GM12878 (cell line): ENCODE measurements at regions not wholly inside any gene's neighbourhood (a gene's known extent, or its start where the extent isn't known, plus 50 kb on each side); places are given as distances from the start of the nearest gene placed in this dataset.

Experiments
- ATAC-seq: fragments of 200-7000 bp; cut with Tn5 transposase; 3 replicates; pipeline ENCODE4 v1.9.1; 2020; ENCODE audit warnings: mild to moderate bottlenecking, moderate library complexity
- BruUV-seq: library from RNA; stranded (reverse); fragments of 400-500 nt; replicated peaks from 2 replicates; lab custom pipeline; 2021; lab: Mats Ljungman, UMichigan
- CTCF ChIA-PET: fragments of 300-600 bp; sonication (Branson Sonifier 250); formaldehyde crosslinking; extraction: SDS; loops from one replicate; lab custom pipeline; 2021; ENCODE audit warnings: inconsistent platforms; lab: Yijun Ruan, JAX
- POLR2A ChIA-PET: fragments of 350-600 bp; formaldehyde crosslinking; extraction: SDS; loops from one replicate; lab custom pipeline; 2021; ENCODE audit warnings: inconsistent platforms; lab: Charles Lee
- RAD21 ChIA-PET: fragments of 300-600 bp; sonication (Branson Sonifier 250); formaldehyde crosslinking; loops from one replicate; lab custom pipeline; 2023; ENCODE audit warnings: antibody characterized with exemption; ENCODE audit not compliant: unreplicated experiment; lab: Charles Lee
- SMC1A ChIA-PET: fragments of 300-600 bp; sonication (Branson Sonifier 250); formaldehyde crosslinking; loops from one replicate; lab custom pipeline; 2023; ENCODE audit not compliant: unreplicated experiment, uncharacterized antibody; lab: Charles Lee
- DNase-seq: peaks from one replicate; pipeline ENCODE4 v3.0.0-alpha.2; 2011; ENCODE audit warnings: low read depth, low spot score
- FAIRE-seq: peaks from 3 replicates; lab custom pipeline; 2011; peaks lifted over from hg19 to GRCh38; lab: Jason Lieb, UNC
- H2AFZ ChIP-seq: 2 replicates; pipeline ENCODE4 v1.6.0; 2011; ENCODE audit warnings: low read depth, low read length, control low read depth; ENCODE audit not compliant: control insufficient read depth
- H3K27ac ChIP-seq: 2 replicates; pipeline ENCODE4 v1.5.1; 2011; ENCODE audit warnings: control low read depth; ENCODE audit not compliant: control insufficient read depth, insufficient read depth
- H3K27me3 ChIP-seq, 2 experiments: replicated peaks in 1 of 2; 2 replicates each; pipeline versions ENCODE4 v1.6.0 to v1.6.1; 2011; ENCODE audit warnings: low read length in 1 of 2; ENCODE audit not compliant: control insufficient read depth in 2 of 2, insufficient read depth in 2 of 2
- H3K36me3 ChIP-seq, 2 experiments: 2 replicates each; pipeline ENCODE4 v1.5.1; 2011; ENCODE audit warnings: low read length in 1 of 2; ENCODE audit not compliant: control insufficient read depth in 2 of 2, insufficient read depth in 2 of 2
- H3K4me1 ChIP-seq: 2 replicates; pipeline ENCODE4 v1.6.1; 2011; ENCODE audit warnings: mild to moderate bottlenecking, low read length, moderate library complexity, mixed read lengths; ENCODE audit not compliant: control insufficient read depth, insufficient read depth
- H3K4me2 ChIP-seq: 2 replicates; pipeline ENCODE4 v1.6.0; 2011; ENCODE audit warnings: control low read depth; ENCODE audit not compliant: control insufficient read depth, insufficient read depth
- H3K4me3 ChIP-seq: fragments of 200-600 bp; sonication (generic); 2 replicates; pipeline ENCODE4 v1.5.1; 2016
- H3K79me2 ChIP-seq: 2 replicates; pipeline ENCODE4 v1.6.0; 2011; ENCODE audit warnings: low read length; ENCODE audit not compliant: control insufficient read depth, insufficient read depth
- H3K9ac ChIP-seq: 2 replicates; pipeline ENCODE4 v1.8.0; 2011; ENCODE audit warnings: low read length, control low read depth, mixed read lengths; ENCODE audit not compliant: control insufficient read depth, insufficient read depth
- H3K9me3 ChIP-seq: replicated peaks from 3 replicates; pipeline ENCODE4 v1.5.1; 2011; ENCODE audit warnings: mild to moderate bottlenecking, low read length; ENCODE audit not compliant: control insufficient read depth, insufficient read depth
- H4K20me1 ChIP-seq: 2 replicates; pipeline ENCODE4 v1.6.0; 2011; ENCODE audit not compliant: control insufficient read depth, insufficient read depth
- BCL11A ChIP-seq: IDR thresholded peaks from 2 replicates; pipeline ENCODE4 v1.6.1; 2011; ENCODE audit warnings: low read depth, low read length
- BMI1 ChIP-seq: fragments of 450-650 bp; IDR thresholded peaks from 2 replicates; pipeline ENCODE4 v1.6.1; 2016; ENCODE audit warnings: mild to moderate bottlenecking, moderate library complexity, borderline replicate concordance
- BRCA1 ChIP-seq: IDR thresholded peaks from 2 replicates; pipeline ENCODE4 v1.6.1; 2011; ENCODE audit warnings: low read depth, low read length, improper control_type of control experiment
- CHD1 ChIP-seq: IDR thresholded peaks from 2 replicates; pipeline ENCODE4 v1.6.1; 2012; ENCODE audit warnings: low read depth, low read length, improper control_type of control experiment
- FOXM1 ChIP-seq: IDR thresholded peaks from 2 replicates; pipeline ENCODE4 v1.6.1; 2012; ENCODE audit warnings: low read depth, mild to moderate bottlenecking, inconsistent platforms, low read length, moderate library complexity
- KDM1A ChIP-seq: fragments of 200-600 bp; sonication (generic); IDR thresholded peaks from 2 replicates; pipeline ENCODE4 v1.6.1; 2016; ENCODE audit warnings: borderline replicate concordance
- KLF5 ChIP-seq: fragments of 450-650 bp; IDR thresholded peaks from 2 replicates; pipeline ENCODE4 v1.6.1; 2014; ENCODE audit warnings: mild to moderate bottlenecking; ENCODE audit not compliant: partially characterized antibody
- MAX ChIP-seq: IDR thresholded peaks from 2 replicates; pipeline ENCODE4 v1.6.1; 2012; ENCODE audit warnings: low read depth, low read length, improper control_type of control experiment
- MEF2A ChIP-seq: IDR thresholded peaks from 2 replicates; pipeline ENCODE4 v1.6.1; 2011; ENCODE audit warnings: low read depth, mild to moderate bottlenecking, low read length, moderate library complexity; ENCODE audit not compliant: insufficient read depth
- NFYA ChIP-seq: IDR thresholded peaks from 2 replicates; pipeline ENCODE4 v1.6.1; 2011; ENCODE audit warnings: low read depth, mild to moderate bottlenecking, low read length, improper control_type of control experiment, borderline replicate concordance
- PAX5 ChIP-seq: IDR thresholded peaks from 2 replicates; pipeline ENCODE4 v1.6.1; 2011; ENCODE audit warnings: low read depth, low read length, borderline replicate concordance
- PKNOX1 ChIP-seq: fragments of 450-650 bp; IDR thresholded peaks from 2 replicates; pipeline ENCODE4 v1.6.1; 2016; ENCODE audit warnings: mild to moderate bottlenecking
- YBX1 ChIP-seq: fragments of 450-650 bp; IDR thresholded peaks from 2 replicates; pipeline ENCODE4 v1.6.1; 2016; ENCODE audit warnings: antibody characterized with exemption
- ZBTB33 ChIP-seq: fragments of 450-650 bp; IDR thresholded peaks from 2 replicates; pipeline ENCODE4 v1.6.1; 2017; ENCODE audit warnings: mild to moderate bottlenecking
- ZNF687 ChIP-seq: fragments of 450-650 bp; IDR thresholded peaks from 2 replicates; pipeline ENCODE4 v1.6.1; 2017; ENCODE audit warnings: mild to moderate bottlenecking, moderate library complexity
- WGBS: methylation state at CpG from one replicate; pipeline ENCODE4 v1.1.6; 2016; ENCODE audit warnings: low lambda C conversion rate; ENCODE audit not compliant: insufficient replicate concordance, insufficient coverage; ENCODE audit errors: missing lambda C conversion rate; 5-methylcytosine and 5-hydroxymethylcytosine counted together
- in situ Hi-C: fragments of 300-500 bp; cut with MboI; formaldehyde crosslinking; loops from 9 replicates; pipeline ENCODE4 v1.14.3; 2018; ENCODE audit warnings: mixed read lengths
- intact Hi-C: fragments of 100-400 bp; cut with micrococcal nuclease; formaldehyde crosslinking; loops from one replicate; pipeline ENCODE4 v1.14.2; 2022; ENCODE audit not compliant: unreplicated experiment

GRCh38 chr22:16651217-16651616, 58.6 kb upstream of the CCT8L2 start:
- SMC1A ChIA-PET: no interaction called here
- no TSS peak for BruUV-seq
- no peaks in the 10 kb centered on the region for H3K4me1 ChIP-seq
- no peak for FAIRE-seq
- no peaks in the 10 kb centered on the region for H3K79me2 ChIP-seq
- CTCF ChIA-PET: no interaction called here
- no peak for DNase-seq
- intact Hi-C loops (no loop called here), in situ Hi-C loops (no loop called here)
- no peaks in the 10 kb centered on the region; the same call in 2 of the 3 replicates for H3K9me3 ChIP-seq
- RAD21 ChIA-PET: no interaction called here
- no peaks in the 10 kb centered on the region for H3K36me3 ChIP-seq
- no peak overlapping the region for H3K4me2 ChIP-seq
- H3K27ac ChIP-seq: no peak overlapping the region
- WGBS: 9% methylated on average over 4 of the region's 4 CpGs
- H3K27me3 ChIP-seq: no peaks in the 10 kb centered on the region
- no peaks in the 10 kb centered on the region for H4K20me1 ChIP-seq
- no peak overlapping the region for H3K4me3 ChIP-seq
- TF ChIP-seq MEF2A (no peak), PKNOX1 (no peak), ZNF687 (no peak), BCL11A (no peak), KLF5 (no peak), CHD1 (no peak), NFYA (no peak), ZBTB33 (no peak), BRCA1 (no peak), KDM1A (no peak), FOXM1 (no peak), MAX (no peak), YBX1 (no peak), PAX5 (no peak), BMI1 (no peak)
- H2AFZ ChIP-seq: no peak overlapping the region
- H3K9ac ChIP-seq: no peak overlapping the region
- no peak for ATAC-seq
- POLR2A ChIA-PET: no interaction called here
